NCI-H1436 treated with DMSO at 0.1 percent for 48 hours (cell line): ENCODE measurements at regions not wholly inside any gene's neighbourhood (a gene's known extent, or its start where the extent isn't known, plus 50 kb on each side); places are given as distances from the start of the nearest gene placed in this dataset.

Experiments used
- DNase-seq: peaks from one replicate; lab custom pipeline; 2025; lab: John Stamatoyannopoulos, UW

- no peak for DNase-seq
Observed at GRCh38 chr12:92492995-92493394, 209.8 kb upstream of the PLEKHG7 start.

GRCh38 chr12:92492291-92492690, 210.5 kb upstream of the PLEKHG7 start:
- DNase-seq = no peak

- no peak for DNase-seq
Observed at GRCh38 chr12:92489781-92490180, 213.0 kb upstream of the PLEKHG7 start.

GRCh38 chr12:92488735-92489134, 214.1 kb upstream of the PLEKHG7 start:
- DNase-seq = no peak

GRCh38 chr12:92487138-92487485, 215.7 kb upstream of the PLEKHG7 start:
- no peak for DNase-seq

DNA sequence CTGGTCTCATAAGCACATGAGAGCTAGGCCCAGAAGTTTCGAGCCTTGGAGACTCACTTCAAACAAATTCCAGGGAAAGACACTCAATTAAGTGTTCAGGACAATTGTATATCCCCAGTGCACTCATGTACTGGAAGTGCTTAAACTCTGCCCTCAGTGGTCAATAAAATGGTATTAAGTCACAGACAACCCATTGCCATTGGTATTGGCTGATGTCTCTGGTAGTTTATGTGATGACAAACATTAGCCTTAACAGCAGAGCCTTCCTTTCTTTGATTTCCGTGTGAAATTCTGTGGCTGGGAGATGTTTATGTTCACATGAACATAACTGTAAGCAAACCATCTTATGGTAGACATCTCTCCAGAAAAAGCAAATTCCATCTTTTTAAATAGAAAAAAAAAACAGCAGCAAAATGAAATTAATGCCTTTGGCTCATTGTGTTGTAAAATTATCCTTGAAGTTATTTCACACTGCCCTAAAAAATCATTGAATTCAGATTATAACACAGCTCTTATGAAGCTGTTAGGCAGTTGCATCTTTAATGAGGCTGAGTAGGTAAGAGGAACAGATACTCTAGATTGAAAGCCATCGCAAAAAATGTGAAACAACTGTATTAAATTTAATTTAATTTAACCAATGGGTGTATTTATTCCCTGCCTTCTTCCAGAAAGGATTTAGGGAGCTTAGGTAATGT, 216.2 kb upstream of the PLEKHG7 start:
- no peak for DNase-seq

- DNase-seq = no peak
Observed at GRCh38 chr12:92485351-92486348, 217.1 kb upstream of the PLEKHG7 start.

DNA sequence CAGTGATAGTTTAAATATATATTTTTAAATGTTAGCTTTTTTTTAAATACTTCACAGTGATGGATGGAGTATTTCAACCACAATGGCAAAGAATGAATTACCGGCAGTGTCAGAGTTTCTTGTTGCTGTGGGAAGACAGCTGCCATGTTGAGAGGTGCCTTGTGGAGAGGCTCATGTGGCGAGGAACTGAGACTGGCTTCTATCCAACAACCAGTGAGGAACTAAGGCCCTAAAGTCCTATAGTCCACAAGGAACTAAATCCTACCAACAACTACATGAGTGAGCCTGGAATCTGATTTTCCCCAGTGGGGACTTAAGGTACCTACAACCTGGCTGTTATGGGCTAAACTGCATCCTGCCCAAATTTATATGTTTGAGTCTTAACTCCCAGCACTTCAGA, 220.2 kb upstream of the PLEKHG7 start:
- no peak for DNase-seq

- no peak for DNase-seq
Observed at GRCh38 chr12:92481066-92481465, 221.7 kb upstream of the PLEKHG7 start.

GRCh38 chr12:92478692-92479091, 224.1 kb upstream of the PLEKHG7 start:
- no peak for DNase-seq

DNA sequence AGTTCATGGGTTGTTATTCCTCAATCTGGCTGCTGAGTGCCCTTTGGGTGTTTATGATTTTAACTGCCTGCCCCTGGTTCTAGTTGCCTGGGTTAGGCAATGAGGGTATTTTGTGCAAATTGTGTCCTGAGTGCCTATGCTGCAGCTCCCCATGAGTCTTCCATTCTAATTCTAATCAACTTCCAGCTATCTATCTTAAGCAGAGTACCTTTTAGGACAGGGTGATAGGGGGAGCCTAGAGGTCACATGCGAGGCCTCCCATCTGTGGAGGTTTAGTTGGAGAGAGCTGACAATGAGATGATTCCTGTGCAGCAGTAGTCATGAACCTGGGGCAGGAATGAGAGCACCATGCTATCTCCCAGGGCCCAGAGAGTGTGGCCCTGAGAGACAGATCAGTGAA, 225.9 kb upstream of the PLEKHG7 start:
- no peak for DNase-seq

GRCh38 chr12:92473564-92473963, 229.2 kb upstream of the PLEKHG7 start:
- no peak for DNase-seq

GRCh38 chr12:92472201-92472600, 230.6 kb upstream of the PLEKHG7 start:
- DNase-seq = no peak

- no peak for DNase-seq
Observed at GRCh38 chr12:92471551-92471950, 231.2 kb upstream of the PLEKHG7 start.

DNA sequence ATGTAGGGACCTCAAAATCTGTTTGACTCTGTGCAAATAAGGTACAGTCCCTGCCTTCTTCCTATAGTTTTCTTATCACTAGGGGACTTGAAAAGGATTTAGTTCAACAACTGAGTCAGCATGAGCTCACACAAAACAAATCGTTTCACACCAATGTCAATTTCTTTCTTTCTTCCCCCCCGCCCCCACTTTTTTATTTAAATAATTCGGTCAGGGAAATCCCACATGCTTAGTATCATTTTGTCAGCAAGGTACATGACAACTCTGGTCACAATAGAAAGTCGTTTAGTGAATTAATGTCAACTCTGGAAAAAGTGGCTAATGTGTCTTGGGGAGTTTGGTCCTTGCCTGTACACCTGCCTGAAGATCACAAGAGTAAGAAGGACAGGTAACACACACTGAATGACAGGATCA, 232.2 kb upstream of the PLEKHG7 start:
- no peak for DNase-seq

DNA sequence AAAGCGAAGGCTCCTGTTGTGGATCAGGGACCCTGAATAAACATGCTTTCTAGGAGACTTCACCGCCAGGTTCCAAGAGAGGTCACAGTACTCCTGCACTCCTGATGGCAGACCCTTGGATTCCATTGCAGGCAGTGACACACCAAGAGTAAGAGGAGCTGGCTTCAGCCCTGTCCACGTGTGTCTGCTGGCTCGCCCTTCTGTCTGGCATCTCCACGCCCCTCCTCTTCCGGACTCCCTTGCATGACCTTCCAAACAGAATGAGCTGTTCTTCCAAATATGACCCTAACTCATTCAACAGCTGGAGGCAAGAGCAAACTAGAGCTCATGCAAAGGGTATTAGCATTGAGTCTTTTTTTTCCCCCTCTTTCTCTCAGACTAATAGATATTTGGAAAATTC, 233.0 kb upstream of the PLEKHG7 start:
- DNase-seq = no peak

- DNase-seq = no peak
Observed at GRCh38 chr12:92468358-92469020, 234.3 kb upstream of the PLEKHG7 start.

DNA sequence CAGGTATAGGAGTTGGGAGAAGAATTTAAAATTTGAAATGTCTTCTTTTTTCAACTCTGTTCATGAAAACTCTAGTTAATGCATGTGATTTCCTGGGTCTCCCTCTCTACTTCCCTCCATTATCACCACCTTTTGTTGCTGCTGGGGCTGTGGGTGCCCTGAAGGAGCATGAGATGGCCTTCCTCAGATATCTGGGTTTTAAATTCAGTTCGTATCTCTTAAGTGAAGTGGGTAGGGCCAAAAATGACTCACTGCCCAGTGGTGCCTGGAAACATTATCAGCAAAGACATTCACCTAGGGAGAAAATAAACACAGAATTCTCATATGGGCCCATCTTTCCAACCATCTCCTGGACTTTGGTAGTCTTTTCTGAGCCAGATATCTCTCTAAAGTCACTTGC, 234.9 kb upstream of the PLEKHG7 start:
- DNase-seq = no peak

DNA sequence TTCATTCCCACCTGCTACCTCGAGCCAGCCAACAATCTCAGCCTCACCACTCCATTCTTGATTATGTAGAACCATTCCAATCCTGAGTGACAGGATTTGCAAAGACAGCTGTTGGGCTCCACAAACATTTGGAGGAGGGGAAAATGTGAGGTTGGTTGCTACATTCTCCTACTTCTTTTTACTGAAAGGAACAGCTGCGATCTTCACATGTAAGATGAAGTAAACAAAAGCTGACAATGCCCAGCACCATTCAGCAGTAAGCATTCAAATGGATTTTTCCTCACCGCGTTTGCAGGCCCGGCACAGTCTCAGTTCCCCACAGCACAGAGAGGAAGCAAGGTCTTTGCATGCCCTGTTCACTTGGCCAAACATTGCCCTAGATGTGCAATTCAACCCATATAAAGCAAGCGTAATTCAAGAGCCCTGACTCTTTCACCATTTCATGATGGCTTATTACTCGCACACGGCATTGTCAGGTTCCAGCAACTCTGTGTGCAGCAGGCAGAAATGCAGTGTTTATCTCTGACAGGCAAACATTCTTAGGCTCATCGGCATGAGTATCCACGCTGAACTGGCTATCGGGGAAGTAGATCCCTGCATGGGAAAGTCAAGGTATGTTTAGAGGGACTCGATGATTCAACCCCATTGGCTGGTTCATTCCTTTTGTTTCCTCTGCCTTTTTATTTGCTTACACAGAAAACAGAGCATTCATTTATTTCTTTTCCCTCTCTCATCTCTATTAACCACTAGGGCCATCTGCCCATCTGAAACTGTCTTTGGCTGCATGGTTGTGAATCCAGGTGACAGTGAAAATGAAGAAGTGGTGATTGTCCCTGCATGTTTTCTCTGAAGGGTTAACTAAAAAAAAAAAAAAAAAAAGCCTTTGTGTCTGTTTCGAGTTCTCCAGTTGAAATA, 236.1 kb upstream of the PLEKHG7 start:
- no peak for DNase-seq

GRCh38 chr12:92465786-92466295, 236.9 kb upstream of the PLEKHG7 start:
- no peak for DNase-seq

DNA sequence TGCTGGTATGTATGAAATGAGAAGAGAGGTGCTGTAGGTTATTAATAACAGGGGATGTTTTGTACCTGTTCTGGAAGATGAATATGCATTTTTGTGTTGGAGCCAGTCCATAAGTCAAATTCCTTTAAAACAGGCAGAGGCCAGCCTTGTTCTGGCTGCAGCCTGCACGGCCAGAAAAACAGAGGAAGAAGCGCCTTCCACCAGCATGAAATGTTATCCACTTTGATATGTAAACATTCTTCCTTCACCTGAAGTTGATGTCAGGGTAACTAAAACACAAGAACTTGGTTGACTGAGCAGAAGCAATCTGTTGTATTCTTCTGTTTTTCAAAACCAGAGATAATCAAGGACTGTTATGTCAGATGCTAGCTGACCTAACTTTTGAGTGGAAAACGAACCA, 237.9 kb upstream of the PLEKHG7 start:
- no peak for DNase-seq
